ENCODE measurements at regions not wholly inside any gene's neighbourhood (a gene's known extent, or its start where the extent isn't known, plus 50 kb on each side); places are given as distances from the start of the nearest gene placed in this dataset.
"Not testable (repeated sequence)": the region's sequence is repeated elsewhere in the genome, so short reads cannot be mapped to it uniquely, and the experiment has no call there.

- Histone ChIP-seq H3K36me3 (ENCODE audit: control insufficient read depth in 2 of 2, insufficient read depth in 2 of 2, low read length in 1 of 2) (no peaks in the 10 kb centered on the region), H3K79me2 (ENCODE audit: control insufficient read depth, insufficient read depth, low read length) (no peaks in the 10 kb centered on the region), H3K27me3 (replicated peaks in 1 of 2; ENCODE audit: control insufficient read depth in 2 of 2, insufficient read depth in 2 of 2, low read length in 1 of 2) (no peaks in the 10 kb centered on the region), H3K27ac (ENCODE audit: control insufficient read depth, insufficient read depth) (no peak overlapping the region), H3K4me3 (no peak overlapping the region), H4K20me1 (ENCODE audit: control insufficient read depth, insufficient read depth) (no peaks in the 10 kb centered on the region), H2AFZ (ENCODE audit: control insufficient read depth, low read depth, low read length) (no peak overlapping the region), H3K9ac (ENCODE audit: control insufficient read depth, insufficient read depth, low read length) (no peak overlapping the region), H3K4me2 (ENCODE audit: control insufficient read depth, insufficient read depth) (no peak overlapping the region), H3K9me3 (replicated peaks; ENCODE audit: control insufficient read depth, insufficient read depth, low read length) (peaks cover 1% of the 10 kb centered on the region; the same call in 1 of the 3 replicates), H3K4me1 (ENCODE audit: control insufficient read depth, insufficient read depth, low read length) (no peaks in the 10 kb centered on the region)
- ATAC-seq (no peak), FAIRE-seq (no peak), DNase-seq (ENCODE audit: low read depth, low spot score) (no peak)
- RAD21 ChIA-PET (ENCODE audit: unreplicated experiment): interaction anchor here (1.0 to 1.2 kb wide), 2 partner anchors 21 to 23 kb away, joined by 3 read pairs; no protein-coding TSS in a partner anchor
- SMC1A ChIA-PET (ENCODE audit: uncharacterized antibody, unreplicated experiment): interaction anchor here (1.0 to 7.5 kb wide), 7 partner anchors 8 to 716 kb away, joined by 3 to 54 read pairs (median 5); no protein-coding TSS in a partner anchor
- CTCF ChIA-PET: interaction anchor here (0.9 to 2.7 kb wide), 6 partner anchors 8 to 105 kb away, joined by 3 to 13 read pairs (median 4); no protein-coding TSS in a partner anchor
- POLR2A ChIA-PET: no interaction called here
- in situ Hi-C loops (cut with MboI): no loop called here
- no peak for TF ChIP-seq MEF2A (IDR thresholded peaks at IDR 0.05; ENCODE audit: insufficient read depth, low read depth, low read length)
- no peak for TF ChIP-seq CBX3 (IDR thresholded peaks at IDR 0.05; ENCODE audit: borderline replicate concordance, low read depth)
- no TSS peak for BruUV-seq (replicated peaks)
- WGBS (ENCODE audit: insufficient coverage, insufficient replicate concordance, low lambda C conversion rate, missing lambda C conversion rate): 25% methylated on average over 5 of the region's 5 CpGs
- intact Hi-C loops (cut with micrococcal nuclease; ENCODE audit: unreplicated experiment): no loop called here
Observed at GRCh38 chr20:6660441-6660840, 107.0 kb upstream of the BMP2 start.

GRCh38 chr20:6658909-6659308 lies 108.6 kb upstream of the BMP2 start:
- ATAC-seq; DNase-seq (ENCODE audit: low read depth, low spot score); SMC1A ChIA-PET (ENCODE audit: uncharacterized antibody, unreplicated experiment); H3K9ac ChIP-seq (ENCODE audit: control insufficient read depth, insufficient read depth, low read length); H3K4me2 ChIP-seq (ENCODE audit: control insufficient read depth, insufficient read depth); H4K20me1 ChIP-seq (ENCODE audit: control insufficient read depth, insufficient read depth); BruUV-seq (replicated peaks); H3K27me3 ChIP-seq (replicated peaks in 1 of 2; ENCODE audit: control insufficient read depth in 2 of 2, insufficient read depth in 2 of 2, low read length in 1 of 2); CTCF ChIA-PET; H3K4me3 ChIP-seq; H3K9me3 ChIP-seq (replicated peaks; ENCODE audit: control insufficient read depth, insufficient read depth, low read length); H2AFZ ChIP-seq (ENCODE audit: control insufficient read depth, low read depth, low read length); H3K36me3 ChIP-seq (ENCODE audit: control insufficient read depth in 2 of 2, insufficient read depth in 2 of 2, low read length in 1 of 2); RAD21 ChIA-PET (ENCODE audit: unreplicated experiment); intact Hi-C loops (cut with micrococcal nuclease; ENCODE audit: unreplicated experiment); H3K79me2 ChIP-seq (ENCODE audit: control insufficient read depth, insufficient read depth, low read length); in situ Hi-C loops (cut with MboI); H3K27ac ChIP-seq (ENCODE audit: control insufficient read depth, insufficient read depth); POLR2A ChIA-PET; FAIRE-seq; H3K4me1 ChIP-seq (ENCODE audit: control insufficient read depth, insufficient read depth, low read length): not testable (repeated sequence)
- WGBS (ENCODE audit: insufficient coverage, insufficient replicate concordance, low lambda C conversion rate, missing lambda C conversion rate): 26% methylated on average over 8 of the region's 8 CpGs

Data from GM12878 (cell line).